ENCODE measurements at regions not wholly inside any gene's neighbourhood (a gene's known extent, or its start where the extent isn't known, plus 50 kb on each side); places are given as distances from the start of the nearest gene placed in this dataset.

DNA sequence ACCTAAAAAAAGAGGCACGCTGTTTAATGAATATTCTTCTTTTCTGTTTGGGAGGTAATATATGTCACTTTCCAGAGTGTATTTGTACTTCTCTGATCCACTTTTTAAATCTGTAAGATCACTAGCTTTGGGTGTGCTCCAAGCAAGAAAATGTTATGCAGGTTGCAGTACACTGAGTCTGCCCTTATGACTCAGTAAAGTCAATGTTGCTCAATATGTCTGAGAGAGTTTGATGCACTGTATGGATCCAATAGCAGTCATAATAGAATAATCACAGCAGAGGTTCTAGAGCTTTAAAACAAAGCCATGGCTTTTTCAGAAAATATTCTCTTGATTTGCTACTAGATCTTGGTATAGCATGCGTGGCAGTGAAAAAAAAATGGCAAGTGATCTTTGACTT is 525.3 kb upstream of the HTR1E start:
- no peaks in the 10 kb centered on the region for H4K20me1 ChIP-seq (ENCODE audit: control insufficient read depth, insufficient read depth, insufficient read length)
- H3K4me3 Mint-ChIP-seq, result no peak overlapping the region

More for the DNA sequence above, 525.3 kb upstream of the HTR1E start:
- H2BK15ac ChIP-seq (ENCODE audit: low read depth, low read length), result no peak overlapping the region
- no peak for DNase-seq
- H3K56ac ChIP-seq (ENCODE audit: insufficient read length, low read depth, low read length), result no peak overlapping the region
- no peaks in the 10 kb centered on the region for H3K79me2 ChIP-seq (ENCODE audit: insufficient read depth, low read length)
- no peak overlapping the region for H3K4ac ChIP-seq (ENCODE audit: low read depth, low read length)
- H2BK5ac ChIP-seq (ENCODE audit: insufficient read length, low read length), result no peak overlapping the region
- no peak overlapping the region for H3K9ac ChIP-seq (ENCODE audit: extremely low read depth, insufficient read length, low read length)
- no peak overlapping the region for H3K23ac ChIP-seq (ENCODE audit: insufficient read length, low read depth, low read length)
- no peaks in the 10 kb centered on the region for H3K27me3 ChIP-seq (ENCODE audit: insufficient read depth, low read length)
- peaks cover 1% of the 10 kb centered on the region; the same call in 1 of the 2 replicates for H3K27me3 Mint-ChIP-seq (ENCODE audit: low read depth)
- no peaks in the 10 kb centered on the region for H3K4me1 ChIP-seq (ENCODE audit: insufficient read depth, low read length)
- H4K8ac ChIP-seq (replicated peaks; ENCODE audit: insufficient read length, low read depth, low read length), result no peak overlapping the region
- H3K27ac Mint-ChIP-seq, result no peak overlapping the region
- TF ChIP-seq, protein P1, sequence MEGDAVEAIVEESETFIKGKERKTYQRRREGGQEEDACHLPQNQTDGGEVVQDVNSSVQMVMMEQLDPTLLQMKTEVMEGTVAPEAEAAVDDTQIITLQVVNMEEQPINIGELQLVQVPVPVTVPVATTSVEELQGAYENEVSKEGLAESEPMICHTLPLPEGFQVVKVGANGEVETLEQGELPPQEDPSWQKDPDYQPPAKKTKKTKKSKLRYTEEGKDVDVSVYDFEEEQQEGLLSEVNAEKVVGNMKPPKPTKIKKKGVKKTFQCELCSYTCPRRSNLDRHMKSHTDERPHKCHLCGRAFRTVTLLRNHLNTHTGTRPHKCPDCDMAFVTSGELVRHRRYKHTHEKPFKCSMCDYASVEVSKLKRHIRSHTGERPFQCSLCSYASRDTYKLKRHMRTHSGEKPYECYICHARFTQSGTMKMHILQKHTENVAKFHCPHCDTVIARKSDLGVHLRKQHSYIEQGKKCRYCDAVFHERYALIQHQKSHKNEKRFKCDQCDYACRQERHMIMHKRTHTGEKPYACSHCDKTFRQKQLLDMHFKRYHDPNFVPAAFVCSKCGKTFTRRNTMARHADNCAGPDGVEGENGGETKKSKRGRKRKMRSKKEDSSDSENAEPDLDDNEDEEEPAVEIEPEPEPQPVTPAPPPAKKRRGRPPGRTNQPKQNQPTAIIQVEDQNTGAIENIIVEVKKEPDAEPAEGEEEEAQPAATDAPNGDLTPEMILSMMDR (conservative IDR thresholded peaks at IDR 0.05), result no peak
- no peak overlapping the region for H4K5ac ChIP-seq (ENCODE audit: insufficient read length, low read depth, low read length)
- no peaks in the 10 kb centered on the region for H3K9me3 ChIP-seq (ENCODE audit: control insufficient read depth, low read depth, low read length)
- H3K4me2 ChIP-seq (ENCODE audit: insufficient read depth, insufficient read length, low read length), result no peak overlapping the region
- peaks cover 0 to 7% of the 10 kb centered on the region in 2 experiments; a peak in 1 of 5 replicates for H3K9me3 Mint-ChIP-seq
- no CpG with 5 or more reads among the region's 2 CpGs for WGBS (ENCODE audit: extremely low coverage, insufficient read length, low lambda C conversion rate)
- H3K23me2 ChIP-seq (ENCODE audit: insufficient read length, low read depth, low read length, poor library complexity, severe bottlenecking), result no peaks in the 10 kb centered on the region
- H2AFZ ChIP-seq (ENCODE audit: low read length), result no peak overlapping the region
- H2BK120ac ChIP-seq (ENCODE audit: low read depth, low read length, poor library complexity, severe bottlenecking), result no peak overlapping the region
- no peak overlapping the region for H2AK5ac ChIP-seq (ENCODE audit: insufficient read length, low read length)
- H3K27ac ChIP-seq (ENCODE audit: insufficient read length, low read depth, low read length), result no peak overlapping the region
- no peaks in the 10 kb centered on the region for H3K4me1 Mint-ChIP-seq
- H2BK12ac ChIP-seq (ENCODE audit: insufficient read length, low read depth, low read length), result no peak overlapping the region
- H4K91ac ChIP-seq (ENCODE audit: insufficient read length, low read depth, low read length), result no peak overlapping the region
- H3K79me1 ChIP-seq (ENCODE audit: insufficient read depth, low read depth, low read length, poor library complexity, severe bottlenecking), result no peaks in the 10 kb centered on the region
- no peaks in the 10 kb centered on the region for H3K36me3 Mint-ChIP-seq (ENCODE audit: insufficient read depth in 1 of 3, low read depth in 3 of 3)
- H3T11ph ChIP-seq (ENCODE audit: low read length), result no peak overlapping the region
- no peak overlapping the region for H3K14ac ChIP-seq (ENCODE audit: insufficient read depth, low read length)
- H3K18ac ChIP-seq (ENCODE audit: insufficient read length, low read depth, low read length), result no peak overlapping the region
- no peak overlapping the region for H2BK20ac ChIP-seq (ENCODE audit: low read depth, low read length, poor library complexity, severe bottlenecking)
